Esophagus squamous epithelium (tissue), 5 donors: ENCODE measurements at regions not wholly inside any gene's neighbourhood (a gene's known extent, or its start where the extent isn't known, plus 50 kb on each side); places are given as distances from the start of the nearest gene placed in this dataset.

Source experiments
- DNase-seq: peaks from one replicate; lab custom pipeline; 2025; lab: John Stamatoyannopoulos, UW
- H3K27ac ChIP-seq, 4 donors: fragments of 200-600 bp; sonication (generic); one replicate each; pipeline ENCODE4 v1.5.1; 2016 to 2019; ENCODE audit warnings: mild to moderate bottlenecking in 1 of 4
- H3K27me3 ChIP-seq, 4 donors: fragments of 200-600 bp; sonication (generic); 1 replicate in 3 of 4; 2 replicates in 1 of 4; pipeline versions ENCODE4 v1.5.1 to v1.6.0; 2017 to 2021; ENCODE audit warnings: antibody characterized with exemption in 1 of 4
- H3K36me3 ChIP-seq, 3 donors: fragments of 200-600 bp; sonication (generic); one replicate each; pipeline ENCODE4 v1.5.1; 2016 to 2019
- H3K4me1 ChIP-seq, 3 donors: fragments of 200-600 bp; sonication (generic); one replicate each; pipeline ENCODE4 v1.5.1; 2017 to 2019
- H3K4me3 ChIP-seq, 4 donors: fragments of 200-600 bp; sonication (generic); 1 replicate in 3 of 4; 2 replicates in 1 of 4; pipeline ENCODE4 v1.5.1; 2016 to 2019; ENCODE audit warnings: mild to moderate bottlenecking in 2 of 4, moderate library complexity in 1 of 4
- H3K9me3 ChIP-seq, 3 donors: fragments of 200-600 bp; sonication (generic); one replicate each; pipeline ENCODE4 v1.5.1; 2016 to 2019
- CTCF ChIP-seq, 6 experiments: fragments of 450-650 bp in 4 of 6; fragments of 200-600 bp in 2 of 6; sonication (generic) in 2 of 6; IDR thresholded peaks; one replicate each; pipeline ENCODE4 v1.5.1; 2016 to 2019; ENCODE audit warnings: antibody characterized with exemption in 6 of 6, mild to moderate bottlenecking in 4 of 6, moderate library complexity in 4 of 6
- POLR2A ChIP-seq, 4 donors: fragments of 450-650 bp; IDR thresholded peaks; one replicate each; pipeline ENCODE4 v1.6.1; 2017; ENCODE audit warnings: antibody characterized with exemption in 4 of 4, mild to moderate bottlenecking in 4 of 4, moderate library complexity in 3 of 4
- WGBS, 2 donors: methylation state at CpG; one replicate each; pipeline ENCODE4 v1.1.5; 2018; 5-methylcytosine and 5-hydroxymethylcytosine counted together
- intact Hi-C: fragments of 100-400 bp; cut with DNase I; formaldehyde crosslinking; loops from one replicate; pipeline ENCODE4 v1.15.0; 2022
- donor health status: DM: yes; HTN: yes; CAD: no.

DNA sequence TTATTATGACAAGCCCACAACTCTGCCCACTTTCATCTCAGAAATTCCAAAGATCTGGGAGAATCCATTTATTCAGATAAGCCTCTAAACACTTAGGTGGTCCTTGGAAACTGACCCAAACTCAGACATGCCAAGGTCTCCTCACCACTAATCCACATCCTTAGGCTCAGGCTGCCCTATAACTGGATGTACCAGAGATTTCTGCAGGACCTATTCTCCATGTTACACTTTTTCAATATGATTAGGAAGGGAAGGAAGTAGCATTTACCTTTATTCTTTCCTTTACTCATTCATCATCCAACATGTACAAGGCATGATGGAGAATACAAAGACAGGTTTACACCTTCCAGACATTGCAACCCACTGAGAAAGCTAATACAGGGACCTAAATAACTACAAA, 145.9 kb upstream of the BMP4 start:
- no peak for DNase-seq
- Histone ChIP-seq H3K36me3 (no peaks in the 10 kb centered on the region), H3K27me3 (no peaks in the 10 kb centered on the region), H3K4me3 (no peak overlapping the region), H3K9me3 (no peaks in the 10 kb centered on the region), H3K4me1 (peaks cover 0 to 16% (median 11%) of the 10 kb centered on the region in 3 donors), H3K27ac (no peak overlapping the region)
- no peak for TF ChIP-seq CTCF (IDR thresholded peaks at IDR 0.05)
- TF ChIP-seq POLR2A (IDR thresholded peaks at IDR 0.05) = no peak
- intact Hi-C loops = no loop called here

DNA sequence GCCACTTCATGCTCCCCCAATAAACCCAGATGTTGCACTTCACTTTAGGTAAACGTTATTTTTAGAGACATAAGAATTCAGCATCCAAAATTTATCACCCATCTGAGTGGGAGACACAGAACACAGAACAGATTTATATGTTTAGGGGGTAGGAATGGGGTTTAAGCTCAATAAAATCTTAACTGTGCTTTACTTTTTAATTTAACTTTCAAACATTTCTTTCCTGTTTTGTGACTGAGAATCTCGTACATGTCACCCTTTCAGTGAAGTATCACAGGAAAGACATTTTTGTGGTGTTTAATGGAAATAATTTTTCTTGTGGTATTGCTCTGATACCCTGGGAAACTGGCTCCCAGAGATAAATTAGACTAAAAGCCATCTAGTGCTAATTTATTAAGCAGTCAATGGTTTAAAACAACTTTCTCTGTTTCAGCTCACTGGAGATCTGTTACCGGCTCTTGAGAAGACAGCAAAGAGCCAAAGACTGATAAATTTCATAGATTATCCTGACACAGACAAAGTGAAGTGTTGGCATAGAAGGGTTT, 148.0 kb upstream of the BMP4 start:
- 60 to 63% methylated on average over 3 of the region's 3 CpGs for WGBS, 2 donors
- TF ChIP-seq POLR2A (IDR thresholded peaks at IDR 0.05) = no peak
- TF ChIP-seq CTCF (IDR thresholded peaks at IDR 0.05) = no peak
- intact Hi-C loops = no loop called here

GRCh38 chr14:54105406-54105805, 148.8 kb upstream of the BMP4 start:
- TF ChIP-seq CTCF (IDR thresholded peaks at IDR 0.05) = no peak
- Histone ChIP-seq H3K27ac (no peak overlapping the region), H3K4me3 (no peak overlapping the region), H3K36me3 (no peaks in the 10 kb centered on the region), H3K9me3 (no peaks in the 10 kb centered on the region), H3K27me3 (no peaks in the 10 kb centered on the region), H3K4me1 (peaks cover 0 to 31% (median 16%) of the 10 kb centered on the region in 3 donors)
- 73 to 80% methylated on average over 2 of the region's 2 CpGs for WGBS, 2 donors
- DNase-seq = no peak
- intact Hi-C loops = no loop called here

More for the DNA sequence above, 148.0 kb upstream of the BMP4 start:
- Histone ChIP-seq H3K9me3 (no peaks in the 10 kb centered on the region), H3K27me3 (no peaks in the 10 kb centered on the region), H3K27ac (no peak overlapping the region), H3K4me1 (peaks cover 0 to 31% (median 16%) of the 10 kb centered on the region in 3 donors), H3K36me3 (no peaks in the 10 kb centered on the region), H3K4me3 (no peak overlapping the region)
- no peak for DNase-seq

DNA sequence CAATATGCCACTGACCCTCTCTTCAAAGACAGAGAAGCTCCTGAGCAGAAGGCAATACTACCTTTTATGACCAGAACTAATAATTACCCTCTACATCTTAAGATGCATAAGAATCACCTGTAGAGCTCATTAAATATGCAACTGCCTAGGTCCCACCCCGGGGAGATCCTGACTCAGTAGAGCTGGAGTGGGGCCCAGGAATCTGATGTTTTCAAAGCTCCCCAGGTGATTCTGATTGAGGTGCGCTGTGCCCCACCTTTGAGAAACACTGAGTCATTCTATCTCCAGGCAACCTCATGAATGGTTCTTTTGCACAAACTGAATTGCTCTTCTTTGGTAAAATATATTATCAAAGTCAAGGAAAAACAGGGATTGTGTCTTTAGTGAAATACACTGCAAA, 149.3 kb upstream of the BMP4 start:
- Histone ChIP-seq H3K4me1 (peaks cover 0 to 31% (median 16%) of the 10 kb centered on the region in 3 donors), H3K9me3 (no peaks in the 10 kb centered on the region), H3K27ac (no peak overlapping the region), H3K36me3 (no peaks in the 10 kb centered on the region), H3K27me3 (no peaks in the 10 kb centered on the region), H3K4me3 (no peak overlapping the region)
- intact Hi-C loops = no loop called here
- no peak for TF ChIP-seq CTCF (IDR thresholded peaks at IDR 0.05)
- TF ChIP-seq POLR2A (IDR thresholded peaks at IDR 0.05) = no peak
- WGBS, 2 donors = 54 to 71% methylated on average over 2 of the region's 2 CpGs
- DNase-seq = no peak

GRCh38 chr14:54106661-54107377, 150.2 kb upstream of the BMP4 start:
- peaks cover 0 to 31% (median 16%) of the 10 kb centered on the region in 3 donors for H3K4me1 ChIP-seq
- no peak overlapping the region for H3K4me3 ChIP-seq
- DNase-seq = no peak
- WGBS, 2 donors = 35 to 36% methylated on average over 6 of the region's 6 CpGs
- H3K27me3 ChIP-seq = no peaks in the 10 kb centered on the region
- no peaks in the 10 kb centered on the region for H3K36me3 ChIP-seq
- TF ChIP-seq CTCF (IDR thresholded peaks at IDR 0.05) (no peak), POLR2A (IDR thresholded peaks at IDR 0.05) (no peak)
- H3K27ac ChIP-seq = no peak overlapping the region
- intact Hi-C loops = no loop called here
- H3K9me3 ChIP-seq = no peaks in the 10 kb centered on the region
